ENCODE measurements at regions not wholly inside any gene's neighbourhood (a gene's known extent, or its start where the extent isn't known, plus 50 kb on each side); places are given as distances from the start of the nearest gene placed in this dataset.

GRCh38 chr2:216307496-216307895 lies 64.8 kb downstream of the MARCHF4 start:
- H3K27ac ChIP-seq: no peak overlapping the region
- H3K9me3 ChIP-seq: no peaks in the 10 kb centered on the region
- no peak overlapping the region for H3K4me3 ChIP-seq
- ATAC-seq (no peak), DNase-seq (no peak)
- peaks cover 0 to 10% (median 0%) of the 10 kb centered on the region in 9 donors for H3K4me1 ChIP-seq
- 50 to 59% methylated on average over 6 of the region's 6 CpGs for WGBS, 2 donors
- intact Hi-C loops (cut with DNase I): no loop called here
- no peaks in the 10 kb centered on the region for H3K27me3 ChIP-seq
- TF ChIP-seq, protein P1, sequence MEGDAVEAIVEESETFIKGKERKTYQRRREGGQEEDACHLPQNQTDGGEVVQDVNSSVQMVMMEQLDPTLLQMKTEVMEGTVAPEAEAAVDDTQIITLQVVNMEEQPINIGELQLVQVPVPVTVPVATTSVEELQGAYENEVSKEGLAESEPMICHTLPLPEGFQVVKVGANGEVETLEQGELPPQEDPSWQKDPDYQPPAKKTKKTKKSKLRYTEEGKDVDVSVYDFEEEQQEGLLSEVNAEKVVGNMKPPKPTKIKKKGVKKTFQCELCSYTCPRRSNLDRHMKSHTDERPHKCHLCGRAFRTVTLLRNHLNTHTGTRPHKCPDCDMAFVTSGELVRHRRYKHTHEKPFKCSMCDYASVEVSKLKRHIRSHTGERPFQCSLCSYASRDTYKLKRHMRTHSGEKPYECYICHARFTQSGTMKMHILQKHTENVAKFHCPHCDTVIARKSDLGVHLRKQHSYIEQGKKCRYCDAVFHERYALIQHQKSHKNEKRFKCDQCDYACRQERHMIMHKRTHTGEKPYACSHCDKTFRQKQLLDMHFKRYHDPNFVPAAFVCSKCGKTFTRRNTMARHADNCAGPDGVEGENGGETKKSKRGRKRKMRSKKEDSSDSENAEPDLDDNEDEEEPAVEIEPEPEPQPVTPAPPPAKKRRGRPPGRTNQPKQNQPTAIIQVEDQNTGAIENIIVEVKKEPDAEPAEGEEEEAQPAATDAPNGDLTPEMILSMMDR (IDR thresholded peaks at IDR 0.05): no peak
- no peaks in the 10 kb centered on the region for H3K36me3 ChIP-seq

- peaks cover 0 to 10% (median 0%) of the 10 kb centered on the region in 9 donors for H3K4me1 ChIP-seq
- peak overlapping the region in 1 of 10 donors; percentile 4 for H3K27ac ChIP-seq
- ATAC-seq (peak in 2 of 8 donors; percentile 25 to 47), DNase-seq (no peak)
- H3K27me3 ChIP-seq: no peaks in the 10 kb centered on the region
- H3K4me3 ChIP-seq: no peak overlapping the region
- intact Hi-C loops (cut with DNase I): no loop called here
- no peaks in the 10 kb centered on the region for H3K9me3 ChIP-seq
- TF ChIP-seq, protein P1 (IDR thresholded peaks at IDR 0.05): no peak
- 35 to 50% methylated on average over 6 of the region's 6 CpGs for WGBS, 2 donors
- H3K36me3 ChIP-seq: no peaks in the 10 kb centered on the region
Observed at GRCh38 chr2:216306868-216307267, 65.4 kb downstream of the MARCHF4 start.

GRCh38 chr2:216305574-216305973 lies 66.7 kb downstream of the MARCHF4 start:
- intact Hi-C loops (cut with DNase I): no loop called here
- no peak overlapping the region for H3K27ac ChIP-seq
- DNase-seq (no peak), ATAC-seq (no peak)
- H3K4me1 ChIP-seq: peaks cover 0 to 10% (median 0%) of the 10 kb centered on the region in 9 donors
- no peak overlapping the region for H3K4me3 ChIP-seq
- H3K27me3 ChIP-seq: peaks cover 0 to 9% (median 0%) of the 10 kb centered on the region in 7 donors
- TF ChIP-seq, protein P1 (IDR thresholded peaks at IDR 0.05): no peak
- H3K36me3 ChIP-seq: no peaks in the 10 kb centered on the region
- H3K9me3 ChIP-seq: no peaks in the 10 kb centered on the region
- 80 to 83% methylated on average over 4 of the region's 4 CpGs for WGBS, 2 donors

DNA sequence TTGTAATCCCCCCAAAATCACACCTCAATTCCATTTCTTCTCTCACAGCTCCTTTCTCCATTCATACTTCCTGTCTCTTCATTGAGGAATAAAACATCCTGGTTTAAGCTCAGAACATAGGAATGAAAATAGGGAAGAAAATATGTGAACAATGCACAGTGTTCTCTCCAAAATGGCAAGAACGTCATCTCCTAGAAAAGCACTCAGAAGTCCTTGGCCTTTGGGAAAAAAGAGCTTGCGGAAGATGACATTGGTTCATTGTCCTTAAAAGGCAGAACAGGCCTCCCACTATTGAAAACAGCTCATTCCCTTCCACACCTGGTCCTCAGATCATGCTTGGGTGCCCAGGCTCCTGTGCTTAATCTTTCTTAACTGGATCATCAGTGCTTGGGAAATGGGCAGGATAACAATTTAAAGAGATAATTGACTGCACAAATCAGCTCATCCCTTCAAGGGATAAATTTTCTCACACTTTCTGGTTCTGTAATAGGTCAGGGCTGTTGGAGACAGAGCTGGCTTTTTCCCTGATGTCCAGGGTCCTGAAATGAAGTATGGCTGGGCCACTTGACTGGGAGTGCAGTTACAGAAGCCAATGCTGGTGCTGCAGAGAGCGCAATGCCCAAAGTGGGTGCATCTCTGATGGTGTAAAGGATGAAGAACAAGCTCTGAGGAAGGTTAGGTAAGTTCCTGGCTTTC lies 69.2 kb downstream of the MARCHF4 start:
- no peak for DNase-seq
- Histone ChIP-seq H3K27ac (no peak overlapping the region), H3K4me3 (no peak overlapping the region), H3K9me3 (no peaks in the 10 kb centered on the region), H3K36me3 (no peaks in the 10 kb centered on the region), H3K27me3 (peaks cover 0 to 13% (median 9%) of the 10 kb centered on the region in 7 donors), H3K4me1 (peaks cover 0 to 10% (median 0%) of the 10 kb centered on the region in 9 donors)
- no peak for ATAC-seq
- TF ChIP-seq, protein P1 (IDR thresholded peaks at IDR 0.05): no peak
- WGBS, 2 donors: 76 to 85% methylated on average over 3 of the region's 3 CpGs
- intact Hi-C loops (cut with DNase I): no loop called here

Data from heart right ventricle (tissue), 16 donors.